ENCODE measurements at regions not wholly inside any gene's neighbourhood (a gene's known extent, or its start where the extent isn't known, plus 50 kb on each side); places are given as distances from the start of the nearest gene placed in this dataset.

- H3K9me1 ChIP-seq (ENCODE audit: control insufficient read depth, insufficient read depth, low read length) = no peaks in the 10 kb centered on the region
- in situ Hi-C loops (cut with MboI) = no loop called here
- intact Hi-C loops (cut with micrococcal nuclease) = no loop called here
- ATAC-seq = no peak
- no peaks in the 10 kb centered on the region for H3K79me2 ChIP-seq (ENCODE audit: control insufficient read depth, insufficient read depth, low read length)
- ChIA-PET CTCF (ENCODE audit: low intra/inter-chr PET ratio) (no interaction called here), POLR2A (no interaction called here)
- no peaks in the 10 kb centered on the region; a peak in 1 of 5 replicates for H3K4me1 ChIP-seq (replicated peaks in 1 of 2; ENCODE audit: control insufficient read depth in 2 of 2, insufficient read depth in 2 of 2, low read length in 2 of 2)
- no peak for FAIRE-seq
- no TSS peak for BruUV-seq (replicated peaks)
- no peak overlapping the region for H3K27ac ChIP-seq (ENCODE audit: extremely low read depth, low read depth, low read length)
- no peak overlapping the region for H2AFZ ChIP-seq (ENCODE audit: low read depth, low read length)
- H3K4me3 ChIP-seq = no peak overlapping the region
- DNase-seq (ENCODE audit: extremely low read depth in 1 of 4, low spot score in 3 of 4) = no peak
- no peak overlapping the region for H3K4me2 ChIP-seq (ENCODE audit: insufficient read depth, low read length)
- H3K9me3 ChIP-seq (replicated peaks; ENCODE audit: control insufficient read depth, insufficient read depth, low read depth, low read length) = peaks cover 4% of the 10 kb centered on the region
- H4K20me1 ChIP-seq (replicated peaks; ENCODE audit: control insufficient read depth, insufficient read depth, low read length) = no peaks in the 10 kb centered on the region
- no peak overlapping the region for H3K9ac ChIP-seq (ENCODE audit: insufficient read depth in 1 of 2, low read depth in 2 of 2, low read length in 2 of 2)
- no peaks in the 10 kb centered on the region for H3K36me3 ChIP-seq (ENCODE audit: control insufficient read depth, insufficient read depth, low read length)
- H3K27me3 ChIP-seq (ENCODE audit: control insufficient read depth in 2 of 2, insufficient read depth in 2 of 2, low read length in 2 of 2) = no peaks in the 10 kb centered on the region
- TF ChIP-seq SMAD4 (CRISPR knock-in tag; conservative IDR thresholded peaks at IDR 0.05) (no peak), KLF16 (IDR thresholded peaks at IDR 0.05) (no peak), FUS (optimal IDR thresholded peaks at IDR 0.05; ENCODE audit: low read depth, low read length) (no peak), CEBPG (CRISPR knock-in tag; IDR thresholded peaks at IDR 0.05) (no peak), CEBPG (tag; conservative IDR thresholded peaks at IDR 0.05 in 1 of 2, IDR thresholded peaks at IDR 0.05 in 1 of 2) (no peak), NFYB (IDR thresholded peaks at IDR 0.05; ENCODE audit: extremely low read depth, insufficient read length) (no peak), CREM (IDR thresholded peaks at IDR 0.05; ENCODE audit: low read depth) (no peak), TAL1 (IDR thresholded peaks at IDR 0.05) (no peak), ZNF436 (CRISPR knock-in tag; IDR thresholded peaks at IDR 0.05) (no peak), SMAD3 (CRISPR knock-in tag; conservative IDR thresholded peaks at IDR 0.05) (no peak)
- TF ChIP-seq, protein P1, sequence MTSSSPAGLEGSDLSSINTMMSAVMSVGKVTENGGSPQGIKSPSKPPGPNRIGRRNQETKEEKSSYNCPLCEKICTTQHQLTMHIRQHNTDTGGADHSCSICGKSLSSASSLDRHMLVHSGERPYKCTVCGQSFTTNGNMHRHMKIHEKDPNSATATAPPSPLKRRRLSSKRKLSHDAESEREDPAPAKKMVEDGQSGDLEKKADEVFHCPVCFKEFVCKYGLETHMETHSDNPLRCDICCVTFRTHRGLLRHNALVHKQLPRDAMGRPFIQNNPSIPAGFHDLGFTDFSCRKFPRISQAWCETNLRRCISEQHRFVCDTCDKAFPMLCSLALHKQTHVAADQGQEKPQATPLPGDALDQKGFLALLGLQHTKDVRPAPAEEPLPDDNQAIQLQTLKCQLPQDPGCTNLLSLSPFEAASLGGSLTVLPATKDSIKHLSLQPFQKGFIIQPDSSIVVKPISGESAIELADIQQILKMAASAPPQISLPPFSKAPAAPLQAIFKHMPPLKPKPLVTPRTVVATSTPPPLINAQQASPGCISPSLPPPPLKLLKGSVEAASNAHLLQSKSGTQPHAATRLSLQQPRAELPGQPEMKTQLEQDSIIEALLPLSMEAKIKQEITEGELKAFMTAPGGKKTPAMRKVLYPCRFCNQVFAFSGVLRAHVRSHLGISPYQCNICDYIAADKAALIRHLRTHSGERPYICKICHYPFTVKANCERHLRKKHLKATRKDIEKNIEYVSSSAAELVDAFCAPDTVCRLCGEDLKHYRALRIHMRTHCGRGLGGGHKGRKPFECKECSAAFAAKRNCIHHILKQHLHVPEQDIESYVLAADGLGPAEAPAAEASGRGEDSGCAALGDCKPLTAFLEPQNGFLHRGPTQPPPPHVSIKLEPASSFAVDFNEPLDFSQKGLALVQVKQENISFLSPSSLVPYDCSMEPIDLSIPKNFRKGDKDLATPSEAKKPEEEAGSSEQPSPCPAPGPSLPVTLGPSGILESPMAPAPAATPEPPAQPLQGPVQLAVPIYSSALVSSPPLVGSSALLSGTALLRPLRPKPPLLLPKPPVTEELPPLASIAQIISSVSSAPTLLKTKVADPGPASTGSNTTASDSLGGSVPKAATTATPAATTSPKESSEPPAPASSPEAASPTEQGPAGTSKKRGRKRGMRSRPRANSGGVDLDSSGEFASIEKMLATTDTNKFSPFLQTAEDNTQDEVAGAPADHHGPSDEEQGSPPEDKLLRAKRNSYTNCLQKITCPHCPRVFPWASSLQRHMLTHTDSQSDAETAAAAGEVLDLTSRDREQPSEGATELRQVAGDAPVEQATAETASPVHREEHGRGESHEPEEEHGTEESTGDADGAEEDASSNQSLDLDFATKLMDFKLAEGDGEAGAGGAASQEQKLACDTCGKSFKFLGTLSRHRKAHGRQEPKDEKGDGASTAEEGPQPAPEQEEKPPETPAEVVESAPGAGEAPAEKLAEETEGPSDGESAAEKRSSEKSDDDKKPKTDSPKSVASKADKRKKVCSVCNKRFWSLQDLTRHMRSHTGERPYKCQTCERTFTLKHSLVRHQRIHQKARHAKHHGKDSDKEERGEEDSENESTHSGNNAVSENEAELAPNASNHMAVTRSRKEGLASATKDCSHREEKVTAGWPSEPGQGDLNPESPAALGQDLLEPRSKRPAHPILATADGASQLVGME (CRISPR knock-in tag; IDR thresholded peaks at IDR 0.05) = no peak
Measured at GRCh38 chr21:14846621-14847020, 218.2 kb downstream of the NRIP1 start.

All from K562 (cell line).